ENCODE measurements at regions not wholly inside any gene's neighbourhood (a gene's known extent, or its start where the extent isn't known, plus 50 kb on each side); places are given as distances from the start of the nearest gene placed in this dataset.
"Not testable (repeated sequence)": the region's sequence is repeated elsewhere in the genome, so short reads cannot be mapped to it uniquely, and the experiment has no call there.

GRCh38 chr2:132272713-132273112 is 111.0 kb upstream of the ANKRD30BL start:
- DNase-seq (ENCODE audit: low read depth in 2 of 2): no peak

- not testable (repeated sequence) for DNase-seq (ENCODE audit: low read depth in 2 of 2)
Measured at GRCh38 chr2:132273585-132273984, 111.8 kb upstream of the ANKRD30BL start.

GRCh38 chr2:132274000-132274399 is 112.2 kb upstream of the ANKRD30BL start:
- no peak for DNase-seq (ENCODE audit: low read depth in 2 of 2)

GRCh38 chr2:132275396-132275795 is 113.6 kb upstream of the ANKRD30BL start:
- DNase-seq (ENCODE audit: low read depth in 2 of 2): no peak

- DNase-seq (ENCODE audit: low read depth in 2 of 2): no peak
Measured at GRCh38 chr2:132276571-132276981, 114.8 kb upstream of the ANKRD30BL start.

- no peak for DNase-seq (ENCODE audit: low read depth in 2 of 2)
Measured at GRCh38 chr2:132278267-132278666, 116.5 kb upstream of the ANKRD30BL start.

GRCh38 chr2:132279344-132279743 is 117.6 kb upstream of the ANKRD30BL start:
- no peak for DNase-seq (ENCODE audit: low read depth in 2 of 2)

GRCh38 chr2:132279930-132280615 is 118.3 kb upstream of the ANKRD30BL start:
- no peak for DNase-seq (ENCODE audit: low read depth in 2 of 2)

- no peak for DNase-seq (ENCODE audit: low read depth in 2 of 2)
Measured at GRCh38 chr2:132280912-132281311, 119.2 kb upstream of the ANKRD30BL start.

- DNase-seq (ENCODE audit: low read depth in 2 of 2): not testable (repeated sequence)
Measured at GRCh38 chr2:132282104-132282503, 120.4 kb upstream of the ANKRD30BL start.

GRCh38 chr2:132282911-132283310 is 121.2 kb upstream of the ANKRD30BL start:
- no peak for DNase-seq (ENCODE audit: low read depth in 2 of 2)

GRCh38 chr2:132286289-132286911 is 124.6 kb upstream of the ANKRD30BL start:
- DNase-seq (ENCODE audit: low read depth in 2 of 2): not testable (repeated sequence)

GRCh38 chr2:132287910-132288309 is 126.2 kb upstream of the ANKRD30BL start:
- DNase-seq (ENCODE audit: low read depth in 2 of 2): not testable (repeated sequence)

- not testable (repeated sequence) for DNase-seq (ENCODE audit: low read depth in 2 of 2)
Measured at GRCh38 chr2:132289138-132289537, 127.4 kb upstream of the ANKRD30BL start.

GRCh38 chr2:132289812-132290211 is 126.8 kb upstream of the GPR39 start:
- DNase-seq (ENCODE audit: low read depth in 2 of 2): not testable (repeated sequence)

- not testable (repeated sequence) for DNase-seq (ENCODE audit: low read depth in 2 of 2)
Measured at GRCh38 chr2:132300592-132301378, 115.8 kb upstream of the GPR39 start.

- not testable (repeated sequence) for DNase-seq (ENCODE audit: low read depth in 2 of 2)
Measured at GRCh38 chr2:132304661-132305380, 111.8 kb upstream of the GPR39 start.

- not testable (repeated sequence) for DNase-seq (ENCODE audit: low read depth in 2 of 2)
Measured at GRCh38 chr2:132307613-132308198, 108.9 kb upstream of the GPR39 start.

- not testable (repeated sequence) for DNase-seq (ENCODE audit: low read depth in 2 of 2)
Measured at GRCh38 chr2:132309203-132309602, 107.4 kb upstream of the GPR39 start.

- not testable (repeated sequence) for DNase-seq (ENCODE audit: low read depth in 2 of 2)
Measured at GRCh38 chr2:132315546-132315945, 101.1 kb upstream of the GPR39 start.

GRCh38 chr2:132317026-132317680 is 99.5 kb upstream of the GPR39 start:
- DNase-seq (ENCODE audit: low read depth in 2 of 2): not testable (repeated sequence)

Measured in stimulated activated CD8-positive, alpha-beta memory T cell treated with anti-CD3 and anti-CD28 coated beads, Interleukin-15, amount 100 ng/mL, for 4 hours (primary cell).